ENCODE measurements at regions not wholly inside any gene's neighbourhood (a gene's known extent, or its start where the extent isn't known, plus 50 kb on each side); places are given as distances from the start of the nearest gene placed in this dataset.

DNA sequence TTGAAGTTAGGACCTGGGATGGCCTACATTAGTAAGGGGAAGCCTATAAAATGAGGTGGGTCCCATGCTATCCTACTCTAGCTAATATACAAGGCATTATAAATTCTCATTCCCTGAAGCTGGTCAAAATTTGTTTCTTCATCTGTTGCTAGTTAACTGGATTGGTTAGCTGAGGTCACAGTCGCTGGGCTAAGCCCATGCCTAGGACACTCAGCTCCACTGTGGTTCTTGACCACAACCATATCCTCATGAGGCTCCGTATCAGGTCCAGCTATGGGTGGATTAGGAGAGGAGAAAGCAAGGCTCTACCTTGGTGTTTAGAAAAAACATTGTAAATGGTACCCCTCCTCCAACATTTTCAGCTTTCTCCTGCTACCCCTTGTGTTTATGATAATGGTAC is 52.8 kb upstream of the RAI14 start:
- TF ChIP-seq, protein P1, sequence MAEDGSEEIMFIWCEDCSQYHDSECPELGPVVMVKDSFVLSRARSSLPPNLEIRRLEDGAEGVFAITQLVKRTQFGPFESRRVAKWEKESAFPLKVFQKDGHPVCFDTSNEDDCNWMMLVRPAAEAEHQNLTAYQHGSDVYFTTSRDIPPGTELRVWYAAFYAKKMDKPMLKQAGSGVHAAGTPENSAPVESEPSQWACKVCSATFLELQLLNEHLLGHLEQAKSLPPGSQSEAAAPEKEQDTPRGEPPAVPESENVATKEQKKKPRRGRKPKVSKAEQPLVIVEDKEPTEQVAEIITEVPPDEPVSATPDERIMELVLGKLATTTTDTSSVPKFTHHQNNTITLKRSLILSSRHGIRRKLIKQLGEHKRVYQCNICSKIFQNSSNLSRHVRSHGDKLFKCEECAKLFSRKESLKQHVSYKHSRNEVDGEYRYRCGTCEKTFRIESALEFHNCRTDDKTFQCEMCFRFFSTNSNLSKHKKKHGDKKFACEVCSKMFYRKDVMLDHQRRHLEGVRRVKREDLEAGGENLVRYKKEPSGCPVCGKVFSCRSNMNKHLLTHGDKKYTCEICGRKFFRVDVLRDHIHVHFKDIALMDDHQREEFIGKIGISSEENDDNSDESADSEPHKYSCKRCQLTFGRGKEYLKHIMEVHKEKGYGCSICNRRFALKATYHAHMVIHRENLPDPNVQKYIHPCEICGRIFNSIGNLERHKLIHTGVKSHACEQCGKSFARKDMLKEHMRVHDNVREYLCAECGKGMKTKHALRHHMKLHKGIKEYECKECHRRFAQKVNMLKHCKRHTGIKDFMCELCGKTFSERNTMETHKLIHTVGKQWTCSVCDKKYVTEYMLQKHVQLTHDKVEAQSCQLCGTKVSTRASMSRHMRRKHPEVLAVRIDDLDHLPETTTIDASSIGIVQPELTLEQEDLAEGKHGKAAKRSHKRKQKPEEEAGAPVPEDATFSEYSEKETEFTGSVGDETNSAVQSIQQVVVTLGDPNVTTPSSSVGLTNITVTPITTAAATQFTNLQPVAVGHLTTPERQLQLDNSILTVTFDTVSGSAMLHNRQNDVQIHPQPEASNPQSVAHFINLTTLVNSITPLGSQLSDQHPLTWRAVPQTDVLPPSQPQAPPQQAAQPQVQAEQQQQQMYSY (CRISPR knock-in tag; IDR thresholded peaks at IDR 0.05): no peak
- TF ChIP-seq, protein P2, sequence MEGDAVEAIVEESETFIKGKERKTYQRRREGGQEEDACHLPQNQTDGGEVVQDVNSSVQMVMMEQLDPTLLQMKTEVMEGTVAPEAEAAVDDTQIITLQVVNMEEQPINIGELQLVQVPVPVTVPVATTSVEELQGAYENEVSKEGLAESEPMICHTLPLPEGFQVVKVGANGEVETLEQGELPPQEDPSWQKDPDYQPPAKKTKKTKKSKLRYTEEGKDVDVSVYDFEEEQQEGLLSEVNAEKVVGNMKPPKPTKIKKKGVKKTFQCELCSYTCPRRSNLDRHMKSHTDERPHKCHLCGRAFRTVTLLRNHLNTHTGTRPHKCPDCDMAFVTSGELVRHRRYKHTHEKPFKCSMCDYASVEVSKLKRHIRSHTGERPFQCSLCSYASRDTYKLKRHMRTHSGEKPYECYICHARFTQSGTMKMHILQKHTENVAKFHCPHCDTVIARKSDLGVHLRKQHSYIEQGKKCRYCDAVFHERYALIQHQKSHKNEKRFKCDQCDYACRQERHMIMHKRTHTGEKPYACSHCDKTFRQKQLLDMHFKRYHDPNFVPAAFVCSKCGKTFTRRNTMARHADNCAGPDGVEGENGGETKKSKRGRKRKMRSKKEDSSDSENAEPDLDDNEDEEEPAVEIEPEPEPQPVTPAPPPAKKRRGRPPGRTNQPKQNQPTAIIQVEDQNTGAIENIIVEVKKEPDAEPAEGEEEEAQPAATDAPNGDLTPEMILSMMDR (IDR thresholded peaks at IDR 0.05): no peak
- TF ChIP-seq, protein P3, sequence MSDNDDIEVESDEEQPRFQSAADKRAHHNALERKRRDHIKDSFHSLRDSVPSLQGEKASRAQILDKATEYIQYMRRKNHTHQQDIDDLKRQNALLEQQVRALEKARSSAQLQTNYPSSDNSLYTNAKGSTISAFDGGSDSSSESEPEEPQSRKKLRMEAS (CRISPR knock-in tag; IDR thresholded peaks at IDR 0.05): no peak
